ENCODE measurements at regions not wholly inside any gene's neighbourhood (a gene's known extent, or its start where the extent isn't known, plus 50 kb on each side); places are given as distances from the start of the nearest gene placed in this dataset.
"Not testable (repeated sequence)": the region's sequence is repeated elsewhere in the genome, so short reads cannot be mapped to it uniquely, and the experiment has no call there.

DNA sequence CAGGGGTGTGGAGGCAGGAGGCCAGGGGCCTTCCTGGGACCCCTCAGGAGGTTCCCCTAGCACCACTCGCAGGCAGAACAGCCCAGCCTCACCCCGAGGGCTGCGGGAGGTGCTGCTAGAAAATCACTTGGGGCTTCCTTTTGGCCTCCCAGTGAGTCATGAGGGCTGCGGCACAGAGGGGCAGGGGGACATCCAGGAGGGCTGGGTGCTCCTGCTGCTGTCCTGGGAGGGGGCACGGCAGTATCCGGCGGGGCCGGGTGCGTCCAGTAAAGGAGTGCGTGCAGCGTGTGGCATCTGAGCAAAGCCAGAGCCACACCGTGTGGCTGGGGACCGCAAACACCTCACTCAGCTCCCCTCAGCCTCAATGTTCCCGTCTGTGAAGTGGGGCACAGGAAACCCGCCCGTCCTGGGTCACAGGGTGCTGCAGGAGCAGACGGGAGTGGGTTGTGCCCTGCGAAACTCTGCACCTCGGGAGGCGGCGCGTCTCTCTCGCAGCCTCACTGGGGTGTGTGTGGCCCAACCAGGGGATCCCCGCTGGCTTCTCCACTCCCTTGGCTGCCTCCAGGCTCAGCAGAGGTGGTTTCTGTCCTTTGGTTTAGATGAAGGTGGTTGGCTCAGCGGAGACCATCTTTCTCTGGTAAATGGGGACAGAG, 117.3 kb upstream of the ZNF469 start:
- DNase-seq (ENCODE audit: low read depth): not testable (repeated sequence)

DNA sequence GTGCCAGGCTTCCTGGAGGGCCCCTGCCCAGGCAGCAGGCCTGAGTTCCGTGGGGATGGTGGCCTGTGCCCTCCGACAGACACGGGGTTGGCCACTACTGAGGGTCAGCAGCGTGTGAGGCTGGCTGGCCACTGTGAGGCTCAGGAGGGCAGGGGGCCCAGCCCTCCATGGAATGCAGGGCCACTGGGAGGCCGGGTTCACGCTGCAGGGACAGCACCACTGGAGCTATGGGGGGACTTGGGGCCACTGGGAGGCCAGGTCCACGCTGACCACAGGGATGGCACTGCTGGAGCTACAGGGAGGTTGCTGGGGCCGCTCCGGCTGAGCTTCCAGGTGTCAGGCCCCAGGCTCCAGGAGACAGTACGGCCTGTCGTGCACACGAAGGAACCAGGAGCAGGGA, 116.7 kb upstream of the ZNF469 start:
- DNase-seq (ENCODE audit: low read depth): not testable (repeated sequence)

DNA sequence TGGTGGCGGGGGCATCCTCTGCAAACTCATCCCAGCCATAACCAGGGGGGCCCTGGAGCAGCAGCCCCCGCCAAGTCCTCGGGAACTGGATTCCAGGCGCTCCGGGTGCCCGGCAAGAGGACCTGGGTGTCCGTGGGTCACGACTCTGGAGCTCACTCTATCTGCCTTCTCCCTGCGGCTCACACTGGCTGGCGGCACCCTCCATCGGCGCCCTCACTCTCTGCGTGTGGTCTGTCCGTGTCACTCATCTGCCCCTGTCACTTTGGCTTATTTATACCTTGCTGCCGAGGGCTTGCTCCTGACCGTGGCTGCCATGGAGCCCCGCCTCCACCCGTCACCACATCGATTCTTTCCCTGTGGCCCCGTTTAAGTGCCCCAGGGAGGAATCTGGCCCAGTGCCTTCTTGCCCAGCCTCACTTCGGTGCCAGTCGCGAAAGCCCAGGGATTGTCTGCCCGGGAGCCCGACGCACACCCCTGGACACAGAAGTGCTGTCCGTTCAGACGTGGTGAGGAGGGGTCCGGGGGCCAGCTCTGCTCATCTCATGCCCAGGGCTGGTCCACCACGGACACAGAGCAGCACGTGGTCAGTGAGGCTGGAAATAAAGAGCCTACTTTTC, 115.7 kb upstream of the ZNF469 start:
- DNase-seq (ENCODE audit: low read depth): not testable (repeated sequence)

DNA sequence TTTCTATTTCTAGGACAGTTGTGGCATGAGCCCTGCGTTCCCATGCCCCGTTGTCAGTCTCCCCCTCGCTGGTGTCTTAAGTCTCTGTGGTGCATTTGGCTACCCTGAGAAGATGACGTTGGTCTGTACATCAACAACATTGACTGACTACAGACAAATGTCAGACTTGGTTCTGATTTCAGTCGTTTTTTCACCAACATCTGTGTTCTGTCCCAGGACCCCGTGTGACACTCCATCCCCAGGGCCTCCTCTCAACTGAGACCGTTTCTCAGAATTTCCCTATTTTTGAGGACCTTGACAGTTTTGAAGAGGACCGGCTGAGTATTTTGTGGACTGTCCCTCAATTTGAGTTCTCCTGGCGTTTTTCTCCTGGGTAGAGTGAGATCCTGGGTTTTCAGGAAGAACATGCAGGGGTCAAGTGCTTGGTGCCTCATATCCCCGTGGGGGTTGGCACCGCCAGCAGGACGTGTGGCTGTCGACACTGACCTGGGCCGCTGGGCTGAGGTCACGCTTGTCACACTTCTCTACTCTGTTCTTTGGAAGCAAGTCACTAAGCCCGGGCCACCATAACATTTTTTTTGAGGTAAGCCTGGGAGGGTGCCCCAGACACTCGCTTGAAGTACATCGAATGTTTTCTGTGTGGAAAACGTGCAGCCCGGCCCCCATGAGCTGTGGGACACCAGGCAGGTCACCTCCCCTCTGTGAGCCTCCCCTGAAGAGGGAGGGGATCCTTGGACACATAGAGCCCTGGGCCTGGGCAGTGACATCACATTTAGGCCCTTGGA, 114.4 kb upstream of the ZNF469 start:
- not testable (repeated sequence) for DNase-seq (ENCODE audit: low read depth)

DNA sequence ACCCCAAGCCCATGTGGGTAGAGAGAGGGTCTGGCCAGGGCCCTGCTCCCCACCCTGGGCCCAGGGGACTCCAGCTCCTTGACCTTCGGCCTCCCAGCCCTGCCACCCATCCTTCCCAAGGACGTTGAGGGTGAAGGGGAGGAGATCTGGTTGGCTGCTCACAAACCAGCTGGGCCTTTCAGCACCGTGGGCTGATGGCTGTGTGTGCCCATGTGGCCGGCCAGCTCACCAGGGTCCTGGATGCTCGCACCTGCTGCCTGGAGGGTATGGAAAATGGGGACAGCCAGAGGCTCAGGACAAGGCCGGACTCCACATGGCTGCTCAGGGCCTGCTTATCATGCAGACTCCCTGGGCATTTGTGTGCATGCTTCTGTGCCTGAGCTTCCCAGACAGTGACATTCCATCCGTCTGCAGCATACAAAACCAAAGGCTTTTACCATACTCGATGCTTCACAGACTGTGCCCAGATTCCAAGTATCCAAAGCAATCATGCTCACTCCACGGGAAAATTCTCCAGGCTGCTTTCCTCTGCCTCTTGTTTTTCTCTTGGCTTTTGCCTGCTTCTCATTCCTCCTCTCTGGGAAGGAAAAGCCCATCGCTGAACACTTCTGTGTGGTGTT, 112.5 kb upstream of the ZNF469 start:
- DNase-seq (ENCODE audit: low read depth): not testable (repeated sequence)

DNA sequence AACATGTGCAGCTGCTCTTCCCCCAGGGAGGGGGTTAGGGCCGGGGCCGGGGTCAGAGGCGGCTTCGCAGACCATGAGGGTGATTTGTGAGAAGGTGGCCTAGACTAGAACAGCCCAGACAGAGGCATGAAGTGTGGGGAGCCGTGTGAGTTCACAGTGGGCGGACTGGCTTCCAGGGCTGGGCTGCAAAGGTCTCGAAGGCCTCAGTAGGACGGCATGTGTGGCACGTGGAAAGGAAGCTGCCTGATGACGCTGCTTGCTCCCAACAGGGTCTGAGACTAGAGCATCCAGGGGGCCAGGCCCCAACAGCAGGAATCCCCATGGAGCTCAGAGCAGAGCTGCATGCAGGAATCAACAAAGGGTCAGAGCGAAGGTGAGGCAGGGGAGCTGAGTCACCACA, 111.5 kb upstream of the ZNF469 start:
- DNase-seq (ENCODE audit: low read depth): not testable (repeated sequence)

DNA sequence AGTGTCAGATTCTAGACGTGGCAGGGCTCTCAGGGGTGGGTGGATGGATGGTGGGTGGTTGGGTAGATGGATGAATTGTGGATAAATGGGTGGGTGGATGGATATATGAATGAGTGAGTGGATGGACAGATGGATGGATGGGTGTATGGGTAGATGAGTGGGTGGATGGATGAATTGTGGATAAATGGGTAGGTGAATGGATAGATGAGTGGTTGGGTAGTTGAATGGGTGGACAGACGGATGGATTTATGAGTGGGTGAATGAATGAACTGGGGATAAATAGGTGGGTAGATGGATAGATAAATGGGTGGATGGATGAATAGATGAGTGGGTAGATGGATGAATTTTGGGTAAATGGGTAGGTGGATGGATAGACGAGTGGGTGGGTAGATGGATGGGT, 111.0 kb upstream of the ZNF469 start:
- not testable (repeated sequence) for DNase-seq (ENCODE audit: low read depth)

DNA sequence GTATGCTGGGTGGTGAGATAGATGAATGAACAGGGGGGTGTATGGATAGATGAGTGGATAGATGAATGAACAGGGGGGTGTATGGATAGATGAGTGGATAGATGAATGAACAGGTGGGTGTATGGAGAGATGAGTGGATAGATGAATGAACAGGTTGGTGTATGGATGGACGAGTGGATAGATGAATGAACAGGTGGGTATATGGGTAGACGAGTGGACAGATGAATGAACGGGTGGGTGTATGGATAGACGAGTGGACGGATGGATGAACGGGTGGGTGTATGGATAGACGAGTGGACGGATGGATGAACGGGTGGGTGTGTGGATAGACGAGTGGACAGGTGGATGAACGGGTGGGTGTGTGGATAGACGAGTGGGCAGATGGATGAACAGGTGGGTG, 110.3 kb upstream of the ZNF469 start:
- not testable (repeated sequence) for DNase-seq (ENCODE audit: low read depth)

DNA sequence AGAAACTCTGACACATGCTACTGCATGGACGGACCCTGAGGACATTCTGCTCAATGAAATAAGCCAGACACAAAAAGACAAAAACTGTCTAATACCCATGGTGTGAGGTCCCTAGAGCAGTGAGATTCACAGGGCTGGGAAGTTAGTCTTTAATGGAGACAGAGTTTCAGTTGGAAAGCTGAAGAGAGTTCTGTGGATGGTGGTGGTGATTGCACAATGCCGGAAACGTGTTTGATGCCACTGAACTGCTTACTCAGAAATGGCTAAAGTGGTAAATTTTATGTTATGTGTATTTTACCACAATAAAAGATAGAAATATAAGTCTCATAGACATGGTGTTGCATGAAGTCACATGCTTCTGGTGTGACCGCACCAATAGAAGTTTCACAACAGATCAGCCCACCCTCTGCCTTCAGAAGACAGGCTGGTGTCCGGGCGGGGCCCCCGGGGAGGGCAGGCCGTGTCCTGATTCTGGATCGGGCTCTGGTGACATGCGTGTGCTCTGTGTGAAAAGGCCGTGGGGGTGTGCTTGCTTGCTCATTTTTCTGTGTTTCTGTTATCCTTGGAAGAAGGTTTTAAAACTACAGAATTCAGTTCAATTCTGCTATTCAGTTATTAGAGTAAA, 108.5 kb upstream of the ZNF469 start:
- not testable (repeated sequence) for DNase-seq (ENCODE audit: low read depth)

DNA sequence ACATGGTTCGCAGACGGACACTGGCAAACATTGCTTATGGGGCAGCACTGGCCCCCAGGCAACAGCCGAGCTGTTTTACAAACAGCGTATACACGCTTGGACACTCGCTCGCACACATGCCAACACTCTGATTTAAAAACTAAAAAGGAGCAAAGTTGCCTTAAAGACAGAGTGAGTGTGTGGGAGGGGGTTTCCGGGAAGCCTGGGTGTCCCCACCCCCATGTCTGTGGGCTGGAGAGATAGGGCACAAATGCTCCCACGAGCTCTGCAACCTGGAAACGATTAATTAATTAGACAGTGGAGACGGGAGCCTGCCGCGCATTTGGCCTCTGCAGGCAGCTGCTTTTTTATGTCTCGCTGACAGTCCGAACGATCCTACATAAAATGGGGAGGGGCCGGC, 107.9 kb upstream of the ZNF469 start:
- DNase-seq (ENCODE audit: low read depth): no peak

DNA sequence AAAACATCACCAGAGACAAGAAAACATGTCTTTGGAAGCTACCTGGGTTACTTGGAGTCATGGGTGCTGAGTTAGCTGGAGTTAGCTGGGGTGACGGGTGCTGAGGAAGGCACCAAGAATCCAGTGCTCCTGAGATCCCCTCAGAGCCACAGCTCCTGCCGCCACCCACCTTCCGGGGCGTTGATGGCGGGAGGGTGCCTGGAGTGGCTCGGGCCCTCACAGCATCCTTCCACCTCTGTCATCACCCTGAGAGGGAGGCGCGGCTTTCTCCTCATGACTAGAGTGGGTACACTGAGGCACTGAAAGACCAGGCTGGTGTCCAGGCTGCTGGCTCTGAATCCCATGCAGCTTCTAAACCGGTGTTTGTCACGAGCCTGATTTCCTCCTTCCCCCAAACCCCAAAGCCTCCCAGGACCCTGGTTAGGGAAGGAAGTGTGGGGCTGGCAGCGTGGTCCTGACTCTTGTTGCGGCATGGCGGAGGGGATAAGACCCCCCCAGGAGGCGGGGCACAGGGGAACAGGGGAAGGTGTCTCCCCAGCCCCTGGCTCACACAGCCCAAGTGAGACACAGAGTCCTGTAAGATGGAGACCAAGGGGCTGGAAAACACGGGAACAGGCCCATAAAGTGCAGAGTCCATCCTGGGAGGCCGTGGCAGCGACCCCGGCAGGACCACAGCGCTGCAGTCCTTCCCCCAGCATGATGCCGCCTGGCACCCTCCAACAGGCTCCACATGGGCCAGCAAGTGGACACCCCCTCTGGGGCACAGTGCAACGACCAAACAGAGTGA, 107.2 kb upstream of the ZNF469 start:
- not testable (repeated sequence) for DNase-seq (ENCODE audit: low read depth)

DNA sequence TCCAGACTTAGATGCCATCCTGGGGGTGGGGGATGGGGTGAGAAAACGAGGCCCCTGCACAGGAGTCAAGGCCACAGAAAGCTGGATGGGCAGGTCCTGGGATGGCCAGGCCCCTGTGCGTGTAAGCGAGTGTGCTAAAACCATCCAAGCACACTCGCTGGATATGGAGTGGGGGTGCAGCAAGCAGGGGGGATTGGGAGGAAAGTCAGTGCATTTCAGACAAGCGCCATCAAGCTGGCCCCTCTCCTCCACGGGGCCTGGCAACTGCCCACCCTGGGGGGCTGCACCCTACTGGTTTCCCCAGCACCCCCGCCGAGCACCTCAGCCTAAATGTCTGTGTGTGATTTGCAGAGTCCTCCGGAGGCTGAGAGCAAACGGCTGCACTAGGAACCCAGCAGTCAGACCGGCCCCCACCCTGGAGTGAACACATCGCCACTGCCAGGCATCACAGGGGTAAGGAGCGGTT, 106.6 kb upstream of the ZNF469 start:
- not testable (repeated sequence) for DNase-seq (ENCODE audit: low read depth)

DNA sequence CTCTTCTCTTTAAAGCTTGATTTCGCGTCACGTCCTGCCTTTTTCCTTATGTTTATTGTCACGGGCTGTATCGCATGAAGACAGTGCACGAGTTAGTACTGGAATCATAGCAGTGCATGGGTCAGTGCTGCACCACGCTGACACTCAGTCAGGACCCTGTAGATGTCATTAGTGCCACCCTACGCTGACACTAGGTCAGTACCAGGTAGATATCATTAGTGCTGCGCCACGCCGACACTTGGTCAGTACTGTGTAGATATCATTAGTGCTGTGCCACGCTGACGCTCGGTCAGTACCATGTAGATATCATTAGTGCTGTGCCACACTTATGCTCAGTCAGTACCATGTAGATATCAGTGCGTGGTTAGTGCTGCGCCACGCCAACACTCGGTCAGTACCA, 106.2 kb upstream of the ZNF469 start:
- DNase-seq (ENCODE audit: low read depth): no peak

DNA sequence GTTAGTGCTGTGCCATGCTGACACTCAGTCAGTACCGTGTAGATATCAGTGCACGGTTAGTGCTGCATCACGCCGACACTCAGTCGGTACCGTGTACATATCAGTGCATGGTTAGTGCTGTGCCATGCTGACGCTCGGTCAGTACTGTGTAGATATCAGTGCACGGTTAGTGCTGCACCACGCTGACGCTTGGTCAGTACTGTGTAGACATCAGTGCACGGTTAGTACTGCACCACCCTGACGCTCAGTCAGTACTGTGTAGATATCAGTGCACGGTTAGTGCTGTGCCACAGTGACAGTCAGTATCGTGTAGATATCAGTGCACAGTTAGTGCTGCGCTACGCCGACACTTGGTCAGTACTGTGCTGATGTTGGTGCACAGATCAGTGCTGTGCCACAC, 102.8 kb upstream of the ZNF469 start:
- DNase-seq (ENCODE audit: low read depth): no peak

DNA sequence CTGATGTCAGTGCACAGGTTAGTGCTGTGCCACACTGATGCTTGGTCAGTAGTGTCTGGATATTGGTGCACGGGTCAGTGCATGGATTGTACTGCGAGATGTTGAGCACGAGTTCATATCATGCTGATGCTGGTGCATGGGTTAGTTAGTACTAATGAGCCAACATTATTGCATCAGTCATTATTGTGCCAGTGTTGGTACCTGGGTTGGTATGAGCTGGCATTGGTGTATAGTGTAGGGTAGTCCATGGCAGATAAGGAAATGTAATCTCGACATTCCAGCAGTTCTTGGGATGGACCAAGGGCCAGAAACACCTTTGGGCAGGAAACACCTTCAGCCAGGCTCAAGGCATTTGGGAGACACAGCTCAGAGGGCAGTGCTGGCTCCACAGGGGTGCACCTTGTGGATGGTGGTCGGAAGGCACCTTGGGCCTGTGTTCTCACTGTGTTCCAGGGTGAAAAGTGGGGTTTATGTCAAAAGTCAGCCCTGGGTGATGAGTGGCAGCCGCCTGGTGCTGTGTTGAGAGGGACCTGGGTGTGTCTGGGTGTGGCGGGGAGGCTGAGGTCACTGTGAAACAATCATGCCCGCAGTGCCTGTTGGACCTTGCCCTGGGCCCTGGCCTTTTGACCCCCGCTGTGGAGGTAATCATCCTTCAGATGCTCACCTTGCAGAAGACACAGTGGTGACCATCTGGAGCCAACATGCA, 100.7 kb upstream of the ZNF469 start:
- no peak for DNase-seq (ENCODE audit: low read depth)

DNA sequence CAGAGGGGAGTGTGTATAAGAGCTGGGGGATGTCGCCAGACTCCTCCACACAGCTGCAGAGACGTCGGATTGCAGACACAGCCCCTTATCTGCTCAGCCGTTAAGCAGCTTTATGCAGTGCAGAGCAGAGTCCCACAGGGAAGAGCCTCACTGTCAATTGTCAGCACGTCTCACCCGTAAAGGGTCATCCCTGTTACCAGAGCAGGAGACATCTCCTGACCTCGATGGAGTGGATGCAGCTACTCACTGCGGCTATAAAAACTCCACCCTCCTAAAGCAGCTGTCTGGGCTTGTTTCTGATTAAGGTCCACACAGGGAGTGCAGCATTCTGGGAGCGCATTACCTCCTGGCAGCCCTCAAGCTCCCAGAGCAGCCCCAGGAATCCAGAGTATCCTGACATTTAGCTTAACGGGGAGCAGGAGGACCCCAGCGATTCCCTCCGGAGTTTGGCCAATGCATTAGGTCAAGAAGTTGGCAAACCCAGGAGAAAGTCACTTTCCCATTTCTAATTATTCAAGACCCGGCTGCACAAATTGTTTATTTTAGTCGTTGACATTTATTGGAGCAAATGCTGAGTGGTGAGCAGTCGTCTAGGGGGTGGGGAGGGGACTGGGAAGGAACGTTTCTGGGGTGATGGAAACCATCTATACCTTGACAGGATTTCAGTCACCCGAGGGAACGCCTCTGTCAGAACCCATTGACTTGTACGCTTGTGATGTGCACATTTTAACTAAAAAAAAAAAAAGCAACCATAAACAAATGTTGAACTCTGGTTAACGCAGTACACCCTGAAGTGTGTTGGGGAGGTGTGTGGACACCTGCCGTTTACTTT, 100.0 kb upstream of the ZNF469 start:
- DNase-seq (ENCODE audit: low read depth): no peak

DNA sequence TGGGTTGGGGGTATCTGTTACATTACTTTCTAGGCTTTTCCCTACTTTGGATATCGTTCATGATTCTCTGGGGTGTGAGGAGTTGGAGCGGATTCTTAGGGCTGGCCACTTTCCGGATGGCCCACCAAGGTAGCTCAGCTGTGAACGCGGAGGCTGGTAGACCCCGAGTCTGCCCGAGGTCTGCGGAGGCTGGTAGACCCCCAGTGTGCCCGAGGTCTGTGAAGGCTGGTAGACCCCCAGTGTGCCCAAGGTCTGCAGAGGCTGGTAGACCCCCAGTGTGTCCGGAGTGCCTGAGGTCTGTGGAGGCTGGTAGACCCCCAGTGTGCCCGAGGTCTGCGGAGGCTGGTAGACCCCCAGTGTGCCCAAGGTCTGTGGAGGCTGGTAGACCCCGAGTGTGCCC, 99.2 kb upstream of the ZNF469 start:
- DNase-seq (ENCODE audit: low read depth): no peak

DNA sequence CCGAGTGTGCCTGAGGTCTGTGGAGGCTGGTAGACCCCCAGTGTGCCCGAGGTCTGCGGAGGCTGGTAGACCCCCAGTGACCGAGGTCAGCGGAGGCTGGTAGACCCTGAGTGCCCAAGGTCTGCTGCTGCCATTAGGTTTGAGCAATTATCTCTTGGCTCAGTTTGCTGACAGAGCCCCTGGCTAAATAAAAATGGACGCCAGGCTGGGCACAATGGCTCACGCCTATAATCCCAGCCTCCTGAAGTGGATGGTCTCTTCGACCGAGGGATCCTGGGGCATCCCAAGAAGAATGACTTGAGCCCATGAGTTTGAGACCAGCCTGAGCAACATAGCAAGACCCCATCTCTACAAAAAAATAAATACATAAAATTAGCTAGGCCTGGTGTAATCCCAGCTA, 98.7 kb upstream of the ZNF469 start:
- no peak for DNase-seq (ENCODE audit: low read depth)

DNA sequence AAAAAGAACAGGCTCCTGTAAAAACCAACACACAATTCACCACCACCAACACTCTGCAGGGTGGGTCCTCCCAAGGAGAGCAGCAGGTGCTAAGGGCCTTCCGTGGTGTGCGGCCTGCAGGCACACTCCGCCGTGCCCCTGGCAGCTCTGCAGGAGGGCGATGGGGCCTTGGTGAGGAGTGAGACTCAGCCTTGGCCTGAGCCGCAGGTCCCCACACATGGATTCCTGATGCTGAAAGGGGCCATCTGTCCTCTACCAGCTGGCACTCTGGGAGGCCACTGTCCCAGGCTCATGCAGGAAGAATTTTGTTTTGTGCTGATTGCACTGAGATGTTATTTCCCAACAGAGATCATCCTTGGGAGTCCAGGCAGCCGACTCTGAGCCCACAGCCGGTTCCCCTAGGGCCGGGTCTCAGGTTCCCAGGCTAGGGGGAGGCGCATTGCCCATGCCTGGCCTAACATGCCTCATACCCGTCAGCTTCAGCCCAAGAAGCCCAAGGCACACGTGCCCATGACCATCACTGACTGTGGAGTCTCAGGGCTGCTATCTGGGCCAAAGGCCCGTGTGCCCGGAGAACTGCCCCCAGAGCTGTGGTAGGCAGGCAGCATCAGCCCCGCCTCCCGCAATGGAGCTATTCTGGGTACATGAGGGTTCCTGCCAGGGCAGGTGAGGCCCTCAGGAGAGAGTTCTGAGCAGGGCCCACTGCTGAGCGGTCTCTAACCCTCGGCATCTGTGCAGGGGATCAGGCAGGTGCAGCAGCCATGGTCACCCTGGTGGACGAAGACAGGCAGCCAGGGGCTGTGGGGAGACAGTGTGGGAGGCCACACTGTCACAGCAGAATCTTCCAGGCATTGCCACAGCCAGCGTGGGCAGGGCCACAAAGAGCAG, 97.9 kb upstream of the ZNF469 start:
- DNase-seq (ENCODE audit: low read depth): no peak

Data from activated T-helper 1 cell treated with Interleukin-2 at 50 U/mL for 16 hours (primary cell).